SK-N-SH (cell line): ENCODE measurements at regions not wholly inside any gene's neighbourhood (a gene's known extent, or its start where the extent isn't known, plus 50 kb on each side); places are given as distances from the start of the nearest gene placed in this dataset.

Experiments used
- CHD2 ChIP-seq: fragments of 150-350 bp; IDR thresholded peaks from 2 replicates; pipeline ENCODE4 v1.6.1; 2018; ENCODE audit warnings: low read length; ENCODE audit not compliant: partially characterized antibody
- CTCF ChIP-seq: fragments of 200-600 bp; sonication (generic); IDR thresholded peaks from 2 replicates; pipeline ENCODE4 v1.6.1; 2017; ENCODE audit warnings: antibody characterized with exemption, mild to moderate bottlenecking, moderate library complexity
- EZH2phosphoT487 ChIP-seq: fragments of 200-600 bp; sonication (generic); IDR thresholded peaks from 2 replicates; pipeline ENCODE4 v1.6.1; 2017; ENCODE audit warnings: low read depth, mixed run types, mild to moderate bottlenecking, antibody characterized with exemption, moderate library complexity, borderline replicate concordance
- MXI1 ChIP-seq: IDR thresholded peaks from 2 replicates; pipeline ENCODE4 v1.6.1; 2012; ENCODE audit warnings: mild to moderate bottlenecking, low read depth, low read length, improper control_type of control experiment
- POLR2AphosphoS5 ChIP-seq: IDR thresholded peaks from 2 replicates; pipeline ENCODE4 v1.6.1; 2012; ENCODE audit warnings: low read depth, low read length
- RCOR1 ChIP-seq: fragments of 150-350 bp; IDR thresholded peaks from 2 replicates; pipeline ENCODE4 v1.6.1; 2017; ENCODE audit warnings: antibody characterized with exemption, low read length
- SMC3 ChIP-seq: IDR thresholded peaks from 2 replicates; pipeline ENCODE4 v1.6.1; 2012; ENCODE audit warnings: low read depth, low read length, improper control_type of control experiment
- TCF12 ChIP-seq: IDR thresholded peaks from 2 replicates; pipeline ENCODE4 v1.4.0; 2012
- YY1 ChIP-seq: IDR thresholded peaks from 2 replicates; pipeline ENCODE4 v1.4.0; 2012; ENCODE audit warnings: low read depth, mild to moderate bottlenecking
- TF ChIP-seq, protein P1 (sequence below): IDR thresholded peaks from 2 replicates; pipeline ENCODE4 v1.6.1; 2012; ENCODE audit warnings: mild to moderate bottlenecking, low read depth, low read length, moderate library complexity

- TF ChIP-seq, protein P1, sequence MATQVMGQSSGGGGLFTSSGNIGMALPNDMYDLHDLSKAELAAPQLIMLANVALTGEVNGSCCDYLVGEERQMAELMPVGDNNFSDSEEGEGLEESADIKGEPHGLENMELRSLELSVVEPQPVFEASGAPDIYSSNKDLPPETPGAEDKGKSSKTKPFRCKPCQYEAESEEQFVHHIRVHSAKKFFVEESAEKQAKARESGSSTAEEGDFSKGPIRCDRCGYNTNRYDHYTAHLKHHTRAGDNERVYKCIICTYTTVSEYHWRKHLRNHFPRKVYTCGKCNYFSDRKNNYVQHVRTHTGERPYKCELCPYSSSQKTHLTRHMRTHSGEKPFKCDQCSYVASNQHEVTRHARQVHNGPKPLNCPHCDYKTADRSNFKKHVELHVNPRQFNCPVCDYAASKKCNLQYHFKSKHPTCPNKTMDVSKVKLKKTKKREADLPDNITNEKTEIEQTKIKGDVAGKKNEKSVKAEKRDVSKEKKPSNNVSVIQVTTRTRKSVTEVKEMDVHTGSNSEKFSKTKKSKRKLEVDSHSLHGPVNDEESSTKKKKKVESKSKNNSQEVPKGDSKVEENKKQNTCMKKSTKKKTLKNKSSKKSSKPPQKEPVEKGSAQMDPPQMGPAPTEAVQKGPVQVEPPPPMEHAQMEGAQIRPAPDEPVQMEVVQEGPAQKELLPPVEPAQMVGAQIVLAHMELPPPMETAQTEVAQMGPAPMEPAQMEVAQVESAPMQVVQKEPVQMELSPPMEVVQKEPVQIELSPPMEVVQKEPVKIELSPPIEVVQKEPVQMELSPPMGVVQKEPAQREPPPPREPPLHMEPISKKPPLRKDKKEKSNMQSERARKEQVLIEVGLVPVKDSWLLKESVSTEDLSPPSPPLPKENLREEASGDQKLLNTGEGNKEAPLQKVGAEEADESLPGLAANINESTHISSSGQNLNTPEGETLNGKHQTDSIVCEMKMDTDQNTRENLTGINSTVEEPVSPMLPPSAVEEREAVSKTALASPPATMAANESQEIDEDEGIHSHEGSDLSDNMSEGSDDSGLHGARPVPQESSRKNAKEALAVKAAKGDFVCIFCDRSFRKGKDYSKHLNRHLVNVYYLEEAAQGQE: no peak
- TF ChIP-seq YY1: no peak
- no peak for TF ChIP-seq RCOR1
- TF ChIP-seq CTCF: no peak
- TF ChIP-seq POLR2AphosphoS5: no peak
- no peak for TF ChIP-seq CHD2
- TF ChIP-seq SMC3: no peak
- TF ChIP-seq MXI1: no peak
- no peak for TF ChIP-seq TCF12
- TF ChIP-seq EZH2phosphoT487: no peak
These were observed 283.0 kb downstream of the RAB38 start for GRCh38 chr11:87892291-87892690.
